Activated naive CD4-positive, alpha-beta T cell treated with anti-CD3 and anti-CD28 coated beads, Interleukin-2, amount 50 U/mL, for 72 hours (primary cell): ENCODE measurements at regions not wholly inside any gene's neighbourhood (a gene's known extent, or its start where the extent isn't known, plus 50 kb on each side); places are given as distances from the start of the nearest gene placed in this dataset.
"Not testable (repeated sequence)": the region's sequence is repeated elsewhere in the genome, so short reads cannot be mapped to it uniquely, and the experiment has no call there.

ENCODE experiments used
- ATAC-seq, 2 donors: fragments of 150-1000 bp; cut with Tn5 transposase; 2 replicates each; pipeline ENCODE4 v1.10.0; 2021; ENCODE audit warnings: mild to moderate bottlenecking in 2 of 2, moderate library complexity in 2 of 2
- DNase-seq, 2 donors: peaks; one replicate each; pipeline ENCODE4 v3.0.0; 2021 to 2022; ENCODE audit warnings: low spot score in 2 of 2
- H3K27ac Mint-ChIP-seq, 2 donors: one replicate each; pipeline ENCODE4 v1.8.0; 2022; ENCODE audit warnings: mild to moderate bottlenecking in 2 of 2, mixed read lengths in 2 of 2
- H3K36me3 Mint-ChIP-seq, 2 donors: one replicate each; pipeline ENCODE4 v1.8.0; 2022; ENCODE audit warnings: mixed read lengths in 2 of 2
- H3K9me3 Mint-ChIP-seq, 2 donors: one replicate each; pipeline ENCODE4 v1.8.0; 2022; ENCODE audit warnings: mixed read lengths in 2 of 2

DNA sequence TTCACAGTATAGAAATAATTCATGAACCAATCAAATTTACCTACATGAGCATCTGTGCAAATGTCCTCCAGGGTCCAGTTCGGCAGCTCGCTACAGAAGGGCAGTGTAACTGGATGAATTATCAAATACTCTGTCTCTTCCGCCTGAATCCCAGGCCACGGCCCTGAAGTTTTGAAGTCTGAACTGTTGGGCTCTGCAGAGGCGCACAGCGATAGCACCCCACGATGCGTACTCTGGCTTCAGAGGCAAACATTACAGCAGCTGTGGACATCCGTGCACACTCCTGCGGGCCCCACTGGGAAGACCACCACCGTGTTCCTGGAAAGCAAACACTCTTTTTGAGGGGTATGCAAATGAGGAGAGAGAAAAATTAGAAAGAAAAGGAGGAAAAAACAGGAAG lies 259.8 kb upstream of the TCERG1L start:
- H3K27ac Mint-ChIP-seq, result no peak overlapping the region
- ATAC-seq (no peak), DNase-seq (no peak)
- H3K36me3 Mint-ChIP-seq, result no peaks in the 10 kb centered on the region
- H3K9me3 Mint-ChIP-seq, result peaks cover 0 to 3% of the 10 kb centered on the region in 2 donors

DNA sequence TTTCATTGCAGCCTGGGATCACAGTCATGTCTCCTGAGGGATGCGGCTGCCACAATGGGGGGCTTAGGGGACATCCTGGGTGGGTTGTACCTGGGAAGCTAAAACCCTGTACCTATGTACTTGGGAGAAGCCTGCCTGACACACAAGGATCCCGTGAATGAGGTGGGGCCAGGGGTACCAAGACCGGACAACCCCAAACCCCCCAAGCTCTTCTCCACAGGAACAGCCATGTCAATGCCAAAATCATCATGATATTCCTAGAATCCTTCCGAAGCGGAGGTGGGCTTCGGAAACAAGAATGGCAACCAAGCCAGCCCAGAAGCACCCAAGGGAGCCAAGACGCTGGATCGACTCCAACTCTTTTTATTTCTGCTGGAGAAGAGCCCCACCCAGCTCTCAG lies 260.3 kb upstream of the TCERG1L start:
- no peaks in the 10 kb centered on the region for H3K9me3 Mint-ChIP-seq
- H3K36me3 Mint-ChIP-seq, result no peaks in the 10 kb centered on the region
- DNase-seq, result no peak
- no peak overlapping the region for H3K27ac Mint-ChIP-seq
- ATAC-seq, result no peak

DNA sequence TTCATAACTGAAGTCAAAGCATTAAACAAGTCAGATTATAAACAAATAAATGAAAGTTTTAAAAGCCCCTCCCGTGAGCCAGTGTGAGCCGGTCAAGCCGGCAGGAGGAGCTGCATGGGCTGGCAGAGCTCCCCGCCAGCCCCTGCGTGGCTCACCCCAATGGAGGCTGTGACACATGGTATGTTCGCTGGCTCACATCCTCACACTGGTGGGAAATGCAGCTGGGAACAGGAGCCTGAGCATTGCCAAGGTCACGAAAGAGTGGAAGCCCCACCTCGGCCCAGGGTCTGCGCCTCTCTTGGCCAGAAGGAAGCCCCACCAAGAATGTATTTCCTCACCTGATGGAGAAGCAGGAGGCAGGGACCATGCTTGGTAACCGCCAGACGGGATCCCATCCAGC lies 261.7 kb upstream of the TCERG1L start:
- Mint-ChIP-seq H3K9me3 (no peaks in the 10 kb centered on the region), H3K36me3 (no peaks in the 10 kb centered on the region), H3K27ac (no peak overlapping the region)
- ATAC-seq (no peak), DNase-seq (no peak)

- no peaks in the 10 kb centered on the region for H3K36me3 Mint-ChIP-seq
- no peak for ATAC-seq
- DNase-seq, result no peak
- no peak overlapping the region for H3K27ac Mint-ChIP-seq
- no peaks in the 10 kb centered on the region for H3K9me3 Mint-ChIP-seq
These were observed 262.2 kb upstream of the TCERG1L start for GRCh38 chr10:131573707-131574106.

DNA sequence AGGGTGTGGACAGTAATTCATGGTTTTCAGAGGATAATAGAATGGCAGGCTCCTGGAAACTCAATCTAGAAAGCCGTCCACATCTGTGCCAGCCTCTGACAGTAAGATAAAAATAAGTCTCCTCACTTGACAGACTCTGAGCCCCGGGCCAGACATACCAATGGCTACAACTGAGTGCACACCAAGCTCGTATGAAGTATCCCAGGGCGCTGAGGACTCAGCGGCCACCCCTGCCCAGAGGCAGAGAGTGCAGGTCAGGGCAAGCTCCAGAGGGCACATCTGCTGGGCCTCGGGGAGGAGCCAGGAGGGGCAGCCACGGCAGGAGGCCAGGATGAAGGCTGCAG lies 262.8 kb upstream of the TCERG1L start:
- Mint-ChIP-seq H3K27ac (no peak overlapping the region), H3K36me3 (no peaks in the 10 kb centered on the region), H3K9me3 (no peaks in the 10 kb centered on the region)
- DNase-seq (no peak), ATAC-seq (no peak)

DNA sequence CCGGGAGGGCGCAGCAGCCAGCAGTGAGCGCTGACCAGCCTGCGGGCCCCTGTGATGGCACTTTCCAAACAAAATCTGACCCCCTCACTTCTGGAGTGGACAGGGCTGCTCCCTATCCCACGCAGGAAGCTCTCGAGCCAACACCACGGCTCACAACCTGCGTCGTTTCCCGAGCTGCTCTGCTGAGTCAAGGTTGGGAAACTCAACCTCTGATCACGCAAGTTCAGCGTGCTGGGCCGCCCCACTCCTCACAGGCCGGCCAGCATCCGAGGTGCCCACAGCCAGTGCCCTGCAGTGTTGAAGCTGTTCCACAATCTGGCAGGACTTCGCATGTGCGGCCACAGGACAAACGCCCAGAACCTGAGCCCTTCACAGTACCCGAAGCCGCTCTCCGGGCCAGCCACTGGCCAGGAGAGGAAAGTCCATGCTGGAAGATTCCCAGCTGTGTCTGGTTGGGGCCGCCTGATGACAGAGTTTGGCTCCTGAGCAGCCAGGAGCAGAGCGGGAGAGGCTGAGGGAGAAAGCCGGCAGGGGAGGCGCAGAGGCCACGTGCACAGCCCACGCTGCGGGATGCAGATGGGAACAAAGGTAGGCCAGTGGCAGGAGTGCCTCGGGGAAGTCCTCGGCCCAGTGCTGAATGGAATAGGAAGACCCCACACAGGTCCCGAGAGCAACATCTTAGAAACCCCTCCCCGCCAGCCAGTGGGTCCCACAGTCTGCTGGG lies 263.3 kb upstream of the TCERG1L start:
- Mint-ChIP-seq H3K27ac (peak overlapping the region in 1 of 2 donors; percentile 22), H3K9me3 (no peaks in the 10 kb centered on the region), H3K36me3 (no peaks in the 10 kb centered on the region)
- DNase-seq (no peak), ATAC-seq (no peak)

DNA sequence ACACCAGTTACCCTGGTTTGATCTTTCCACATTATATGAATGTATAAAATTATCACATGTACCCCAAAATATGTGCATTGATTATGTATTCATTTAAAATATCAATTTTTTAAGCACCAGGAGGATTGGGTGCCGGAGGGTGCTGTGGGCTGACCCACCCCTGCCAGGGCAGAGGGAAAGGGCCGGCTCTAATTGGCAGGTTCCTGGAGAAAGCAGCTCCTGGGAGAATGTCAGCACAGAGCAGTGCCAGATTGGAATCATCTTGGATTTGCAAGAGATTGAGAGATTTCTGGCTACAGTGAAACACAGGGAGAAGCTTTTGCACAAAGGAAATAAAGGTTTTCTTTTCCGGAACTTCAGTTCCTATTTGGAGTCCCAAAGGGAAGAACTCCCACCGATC lies 264.4 kb upstream of the TCERG1L start:
- Mint-ChIP-seq H3K27ac (no peak overlapping the region), H3K9me3 (no peaks in the 10 kb centered on the region), H3K36me3 (no peaks in the 10 kb centered on the region)
- DNase-seq (no peak), ATAC-seq (no peak)

- DNase-seq (no peak), ATAC-seq (no peak)
- Mint-ChIP-seq H3K36me3 (no peaks in the 10 kb centered on the region), H3K9me3 (no peaks in the 10 kb centered on the region), H3K27ac (no peak overlapping the region)
These were observed 265.0 kb upstream of the TCERG1L start for GRCh38 chr10:131576341-131577177.

- Mint-ChIP-seq H3K9me3 (no peaks in the 10 kb centered on the region), H3K27ac (no peak overlapping the region), H3K36me3 (no peaks in the 10 kb centered on the region)
- ATAC-seq (no peak), DNase-seq (no peak)
These were observed 265.6 kb upstream of the TCERG1L start for GRCh38 chr10:131577178-131577555.

DNA sequence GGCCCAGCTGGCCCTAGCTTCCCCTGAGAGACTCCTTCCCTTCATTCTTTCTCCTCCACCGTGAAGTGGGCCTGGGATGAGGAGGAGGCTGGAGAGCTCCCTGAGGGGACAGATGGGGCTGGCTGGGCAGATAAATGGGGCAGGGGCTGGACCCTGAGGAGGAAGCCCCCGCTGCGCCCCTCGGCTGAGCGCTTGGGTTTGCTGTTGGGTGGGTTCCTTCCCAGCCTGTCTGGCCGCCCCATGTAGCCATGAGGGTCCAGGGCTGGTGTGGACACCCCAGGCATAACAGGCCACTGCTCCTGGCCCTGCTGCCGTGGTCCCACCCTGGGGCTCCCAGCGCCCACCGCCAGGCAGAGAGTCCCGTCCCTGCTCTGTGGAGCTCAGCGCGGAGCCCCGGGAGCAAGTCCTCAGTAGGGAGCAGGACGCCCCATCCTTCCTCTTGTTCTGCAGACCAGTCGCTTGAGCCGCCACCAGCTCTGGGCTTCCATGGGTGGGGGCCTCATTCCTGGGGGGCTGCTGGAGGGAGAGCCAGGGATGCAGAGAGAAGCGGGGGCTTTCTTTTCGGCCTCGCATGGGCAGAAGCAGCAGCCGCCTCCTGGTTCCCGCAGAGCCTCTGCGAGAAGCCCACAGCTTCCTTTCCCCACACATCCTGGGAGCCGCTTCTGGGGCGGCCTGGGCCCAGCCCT lies 266.4 kb upstream of the TCERG1L start:
- Mint-ChIP-seq H3K9me3 (no peaks in the 10 kb centered on the region), H3K36me3 (no peaks in the 10 kb centered on the region), H3K27ac (no peak overlapping the region)
- ATAC-seq (no peak), DNase-seq (no peak)

- no peaks in the 10 kb centered on the region for H3K9me3 Mint-ChIP-seq
- no peaks in the 10 kb centered on the region for H3K36me3 Mint-ChIP-seq
- H3K27ac Mint-ChIP-seq, result no peak overlapping the region
- ATAC-seq, result no peak
- no peak for DNase-seq
These were observed 267.0 kb upstream of the TCERG1L start for GRCh38 chr10:131578472-131578970.

GRCh38 chr10:131579251-131580071 lies 267.9 kb upstream of the TCERG1L start:
- no peaks in the 10 kb centered on the region for H3K9me3 Mint-ChIP-seq
- H3K27ac Mint-ChIP-seq, result no peak overlapping the region
- DNase-seq, result no peak

DNA sequence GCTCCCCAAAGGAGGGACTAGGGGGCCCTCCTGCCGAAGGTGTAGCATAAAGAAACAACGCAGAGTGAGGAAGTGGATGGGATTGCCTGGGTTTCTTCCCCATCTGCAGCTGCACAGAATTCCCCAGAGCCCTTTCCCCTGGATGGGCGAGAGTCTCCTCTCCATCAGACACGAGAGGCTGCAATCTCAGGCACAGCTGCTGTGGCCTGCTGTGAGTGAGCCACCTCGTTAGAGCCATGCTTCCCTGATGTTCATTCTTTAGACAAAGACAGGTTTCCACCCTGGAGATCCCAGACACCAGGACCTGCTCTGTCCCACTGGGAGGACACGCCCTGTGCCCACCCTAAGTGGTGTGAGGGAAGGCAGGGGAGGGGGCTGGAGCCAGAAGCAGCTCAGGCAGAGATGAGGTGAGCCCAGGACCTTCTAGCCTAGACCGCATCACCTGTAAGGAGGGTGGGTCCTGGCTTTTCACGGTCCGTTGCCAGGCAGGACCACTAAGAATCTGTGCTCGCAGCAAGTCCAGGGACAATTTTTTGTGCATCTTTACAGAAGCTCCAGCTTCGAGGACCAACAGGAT lies 268.6 kb upstream of the TCERG1L start:
- H3K36me3 Mint-ChIP-seq, result no peaks in the 10 kb centered on the region
- DNase-seq (no peak), ATAC-seq (no peak)
- no peaks in the 10 kb centered on the region for H3K9me3 Mint-ChIP-seq
- no peak overlapping the region for H3K27ac Mint-ChIP-seq

More at GRCh38 chr10:131579251-131580071, 267.9 kb upstream of the TCERG1L start:
- H3K36me3 Mint-ChIP-seq, result no peaks in the 10 kb centered on the region
- no peak for ATAC-seq

GRCh38 chr10:131580674-131581073 lies 269.2 kb upstream of the TCERG1L start:
- Mint-ChIP-seq H3K36me3 (no peaks in the 10 kb centered on the region), H3K27ac (no peak overlapping the region), H3K9me3 (peaks cover 0 to 3% of the 10 kb centered on the region in 2 donors)
- ATAC-seq, result no peak
- DNase-seq, result no peak

DNA sequence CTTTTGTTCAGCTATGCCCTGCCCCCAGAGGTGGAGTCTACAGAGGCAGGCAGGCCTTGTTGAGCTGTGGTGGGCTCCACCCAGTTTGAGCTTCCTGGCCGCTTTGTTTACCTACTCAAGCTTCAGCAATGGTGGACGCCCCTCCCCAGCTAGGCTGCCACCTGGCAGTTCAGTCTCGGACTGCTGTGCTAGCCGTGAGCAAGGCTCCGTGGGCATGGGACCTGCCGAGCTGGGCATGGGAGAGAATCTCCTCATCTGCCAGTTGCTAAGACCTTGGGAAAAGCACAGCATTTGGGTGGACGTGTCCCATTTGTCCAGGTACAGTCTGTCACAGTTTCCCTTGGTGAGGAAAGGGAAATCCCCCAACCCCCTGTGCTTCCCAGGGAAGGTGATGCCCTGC lies 270.0 kb upstream of the TCERG1L start:
- not testable (repeated sequence) for H3K36me3 Mint-ChIP-seq, H3K27ac Mint-ChIP-seq, DNase-seq, H3K9me3 Mint-ChIP-seq, ATAC-seq

DNA sequence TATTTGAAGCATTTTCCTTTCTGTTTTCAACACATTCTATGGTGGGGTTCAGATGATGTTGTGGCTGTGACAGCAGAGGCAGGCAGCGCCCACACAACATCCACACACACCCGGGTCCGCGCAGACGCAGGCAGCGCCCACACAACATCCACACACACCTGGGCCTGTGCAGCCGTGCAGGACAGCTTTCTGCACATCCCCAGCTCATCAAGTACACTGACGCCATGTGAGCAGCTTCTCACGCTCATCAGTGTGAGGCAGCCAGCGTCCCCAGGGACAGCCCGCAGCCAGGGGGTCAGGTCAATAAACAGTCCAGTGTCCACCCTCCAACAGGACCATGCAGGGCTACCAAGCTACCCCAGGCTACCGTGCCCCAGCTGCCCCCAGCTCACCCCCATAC lies 272.8 kb upstream of the TCERG1L start:
- DNase-seq (no peak), ATAC-seq (no peak)
- Mint-ChIP-seq H3K9me3 (peaks cover 0 to 4% of the 10 kb centered on the region in 2 donors), H3K36me3 (no peaks in the 10 kb centered on the region), H3K27ac (peak overlapping the region in 1 of 2 donors; percentile 68)
